Activated CD8-positive, alpha-beta T cell treated with anti-CD3 and anti-CD28 coated beads for 36 hours (primary cell): ENCODE measurements at regions not wholly inside any gene's neighbourhood (a gene's known extent, or its start where the extent isn't known, plus 50 kb on each side); places are given as distances from the start of the nearest gene placed in this dataset.

Source experiments
- ATAC-seq: fragments of 200-7000 bp; cut with Tn5 transposase; one replicate; pipeline ENCODE4 v1.10.0; 2021; ENCODE audit warnings: mild to moderate bottlenecking, moderate library complexity
- CTCF ChIA-PET: fragments of 350-600 bp; sonication (Branson Sonifier 250); formaldehyde crosslinking; loops from one replicate; lab custom pipeline; 2021; ENCODE audit warnings: antibody characterized with exemption; lab: Charles Lee
- POLR2A ChIA-PET: fragments of 350-600 bp; sonication (Branson Sonifier 250); formaldehyde crosslinking; loops from one replicate; lab custom pipeline; 2021; ENCODE audit warnings: antibody characterized with exemption; lab: Charles Lee
- DNase-seq: peaks from one replicate; pipeline ENCODE4 v3.0.0-alpha.2; 2020
- H3K27ac Mint-ChIP-seq: one replicate; pipeline ENCODE4 v1.8.0; 2021; ENCODE audit warnings: mild to moderate bottlenecking, mixed read lengths
- H3K27me3 Mint-ChIP-seq: one replicate; pipeline ENCODE4 v1.8.0; 2021; ENCODE audit warnings: mixed read lengths
- H3K36me3 Mint-ChIP-seq: one replicate; pipeline ENCODE4 v1.8.0; 2021; ENCODE audit warnings: low read depth, mixed read lengths
- H3K4me1 Mint-ChIP-seq: one replicate; pipeline ENCODE4 v1.8.0; 2021; ENCODE audit warnings: low read depth, mixed read lengths
- H3K4me3 Mint-ChIP-seq: one replicate; pipeline ENCODE4 v1.8.0; 2021; ENCODE audit warnings: mild to moderate bottlenecking, moderate library complexity, mixed read lengths
- H3K9me3 Mint-ChIP-seq: one replicate; pipeline ENCODE4 v1.8.0; 2021; ENCODE audit warnings: mixed read lengths
- CTCF ChIP-seq: fragments of 200-600 bp; IDR thresholded peaks from one replicate; pipeline ENCODE4 v1.8.0; 2022; ENCODE audit warnings: antibody characterized with exemption, mild to moderate bottlenecking
- intact Hi-C: fragments of 100-400 bp; cut with micrococcal nuclease; formaldehyde crosslinking; loops from one replicate; pipeline ENCODE4 v1.10.0; 2022

- no peaks in the 10 kb centered on the region for H3K27me3 Mint-ChIP-seq
- intact Hi-C loops, result no loop called here
- no peak overlapping the region for H3K4me3 Mint-ChIP-seq
- H3K9me3 Mint-ChIP-seq, result no peaks in the 10 kb centered on the region
- TF ChIP-seq CTCF, result no peak
- H3K36me3 Mint-ChIP-seq, result no peaks in the 10 kb centered on the region
- DNase-seq (no peak), ATAC-seq (no peak)
- no peaks in the 10 kb centered on the region for H3K4me1 Mint-ChIP-seq
- ChIA-PET CTCF (no interaction called here), POLR2A (no interaction called here)
- H3K27ac Mint-ChIP-seq, result no peak overlapping the region
These were observed 164.8 kb downstream of the C11orf87 start for GRCh38 chr11:109586789-109587188.

- ChIA-PET POLR2A (interaction anchor here (0.5 kb wide), 1 partner anchor 607 kb away, joined by 3 read pairs; no protein-coding TSS in a partner anchor), CTCF (no interaction called here)
- H3K36me3 Mint-ChIP-seq, result no peaks in the 10 kb centered on the region
- no peak for ATAC-seq
- intact Hi-C loops, result no loop called here
- no peak for DNase-seq
- H3K27ac Mint-ChIP-seq, result no peak overlapping the region
- H3K27me3 Mint-ChIP-seq, result no peaks in the 10 kb centered on the region
- H3K4me1 Mint-ChIP-seq, result no peaks in the 10 kb centered on the region
- no peak overlapping the region for H3K4me3 Mint-ChIP-seq
- no peak for TF ChIP-seq CTCF
- no peaks in the 10 kb centered on the region for H3K9me3 Mint-ChIP-seq
These were observed 168.8 kb downstream of the C11orf87 start for GRCh38 chr11:109590782-109591181.

GRCh38 chr11:109597336-109597735, 175.3 kb downstream of the C11orf87 start:
- Mint-ChIP-seq H3K4me1 (no peaks in the 10 kb centered on the region), H3K9me3 (no peaks in the 10 kb centered on the region), H3K4me3 (no peak overlapping the region), H3K27ac (no peak overlapping the region), H3K27me3 (no peaks in the 10 kb centered on the region), H3K36me3 (no peaks in the 10 kb centered on the region)
- POLR2A ChIA-PET, result no interaction called here
- intact Hi-C loops, result no loop called here
- no peak for TF ChIP-seq CTCF
- CTCF ChIA-PET, result no interaction called here
- no peak for DNase-seq
- no peak for ATAC-seq

GRCh38 chr11:109604481-109605400, 182.8 kb downstream of the C11orf87 start:
- no peak for TF ChIP-seq CTCF
- ChIA-PET POLR2A (no interaction called here), CTCF (no interaction called here)

GRCh38 chr11:109606256-109606655, 184.3 kb downstream of the C11orf87 start:
- ATAC-seq (no peak), DNase-seq (no peak)
- no peak for TF ChIP-seq CTCF
- intact Hi-C loops, result no loop called here
- Mint-ChIP-seq H3K27me3 (no peaks in the 10 kb centered on the region), H3K4me1 (no peaks in the 10 kb centered on the region), H3K27ac (no peak overlapping the region), H3K36me3 (no peaks in the 10 kb centered on the region), H3K9me3 (no peaks in the 10 kb centered on the region), H3K4me3 (no peak overlapping the region)
- ChIA-PET POLR2A (no interaction called here), CTCF (no interaction called here)

More at GRCh38 chr11:109604481-109605400, 182.8 kb downstream of the C11orf87 start:
- no peaks in the 10 kb centered on the region for H3K27me3 Mint-ChIP-seq
- no peaks in the 10 kb centered on the region for H3K36me3 Mint-ChIP-seq
- DNase-seq (no peak), ATAC-seq (no peak)
- intact Hi-C loops, result no loop called here
- no peaks in the 10 kb centered on the region for H3K9me3 Mint-ChIP-seq
- H3K4me1 Mint-ChIP-seq, result no peaks in the 10 kb centered on the region
- no peak overlapping the region for H3K4me3 Mint-ChIP-seq
- H3K27ac Mint-ChIP-seq, result no peak overlapping the region
